ENCODE measurements at regions not wholly inside any gene's neighbourhood (a gene's known extent, or its start where the extent isn't known, plus 50 kb on each side); places are given as distances from the start of the nearest gene placed in this dataset.

- H3K4me3 ChIP-seq (replicated peaks; ENCODE audit: low read depth, low read length): no peak overlapping the region
- no peak for DNase-seq (ENCODE audit: low read depth)
- TF ChIP-seq CTCF (IDR thresholded peaks at IDR 0.05; ENCODE audit: low read length, missing control alignments): no peak
These were observed 447.6 kb upstream of the ID2 start for GRCh38 chr2:8234253-8234652.

GRCh38 chr2:8234757-8235374, 447.0 kb upstream of the ID2 start:
- no peak for DNase-seq (ENCODE audit: low read depth)
- no peak for TF ChIP-seq CTCF (IDR thresholded peaks at IDR 0.05; ENCODE audit: low read length, missing control alignments)
- H3K4me3 ChIP-seq (replicated peaks; ENCODE audit: low read depth, low read length): no peak overlapping the region

- no peak for DNase-seq (ENCODE audit: low read depth)
- TF ChIP-seq CTCF (IDR thresholded peaks at IDR 0.05; ENCODE audit: low read length, missing control alignments): no peak
- H3K4me3 ChIP-seq (replicated peaks; ENCODE audit: low read depth, low read length): no peak overlapping the region
These were observed 446.4 kb upstream of the ID2 start for GRCh38 chr2:8235419-8235818.

GRCh38 chr2:8236391-8236790, 445.5 kb upstream of the ID2 start:
- H3K4me3 ChIP-seq (replicated peaks; ENCODE audit: low read depth, low read length): no peak overlapping the region
- no peak for TF ChIP-seq CTCF (IDR thresholded peaks at IDR 0.05; ENCODE audit: low read length, missing control alignments)
- no peak for DNase-seq (ENCODE audit: low read depth)

- no peak overlapping the region for H3K4me3 ChIP-seq (replicated peaks; ENCODE audit: low read depth, low read length)
- no peak for DNase-seq (ENCODE audit: low read depth)
- no peak for TF ChIP-seq CTCF (IDR thresholded peaks at IDR 0.05; ENCODE audit: low read length, missing control alignments)
These were observed 443.2 kb upstream of the ID2 start for GRCh38 chr2:8238521-8239230.

- no peak for DNase-seq (ENCODE audit: low read depth)
- TF ChIP-seq CTCF (IDR thresholded peaks at IDR 0.05; ENCODE audit: low read length, missing control alignments): no peak
- no peak overlapping the region for H3K4me3 ChIP-seq (replicated peaks; ENCODE audit: low read depth, low read length)
These were observed 442.2 kb upstream of the ID2 start for GRCh38 chr2:8239531-8240088.

All from fibroblast of pulmonary artery (primary cell).